ENCODE measurements at regions not wholly inside any gene's neighbourhood (a gene's known extent, or its start where the extent isn't known, plus 50 kb on each side); places are given as distances from the start of the nearest gene placed in this dataset.

DNA sequence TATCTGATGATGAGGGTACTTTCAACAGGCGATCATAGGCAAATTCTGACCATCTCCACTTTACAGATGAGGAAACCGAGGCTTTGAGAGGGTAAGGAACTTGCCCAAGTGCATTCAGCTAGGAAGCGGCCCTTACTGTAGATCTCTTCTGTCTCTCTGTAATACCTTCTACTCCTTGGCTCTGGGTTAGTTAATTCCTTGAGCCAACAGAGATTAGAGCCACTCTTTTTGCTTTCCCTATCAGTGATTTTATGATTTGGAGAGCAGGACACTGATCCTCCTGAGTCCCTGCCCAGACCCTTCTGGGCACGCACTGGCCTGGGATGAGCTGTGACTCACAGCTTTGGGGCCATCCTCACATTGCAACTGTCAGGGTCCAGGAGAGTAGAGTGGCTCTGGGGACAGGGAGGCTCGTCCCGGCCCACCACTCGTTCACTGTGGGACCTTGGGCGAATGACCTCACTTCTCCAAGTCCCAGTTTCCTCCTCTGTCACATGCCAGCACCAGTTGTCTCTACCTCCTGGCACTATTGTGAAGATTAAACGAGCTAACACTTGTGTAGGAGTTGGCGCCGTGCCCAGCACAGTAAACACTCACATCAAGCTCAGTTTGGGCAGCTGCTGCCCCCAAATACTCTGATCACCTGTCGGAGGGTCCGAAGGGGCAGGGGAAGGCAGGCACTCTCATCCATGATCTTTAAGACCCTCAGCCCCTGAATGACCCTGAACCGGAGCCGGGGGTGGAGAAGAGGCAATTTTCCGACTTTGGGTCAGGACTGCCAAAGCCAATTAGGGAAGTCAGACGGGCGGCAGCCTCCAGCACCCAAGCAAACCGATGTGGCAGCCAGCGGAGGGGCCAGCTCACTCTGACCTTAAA is 235.0 kb downstream of the MIAT start:
- DNase-seq: peak; percentile 80
- no peak overlapping the region for H3K4me3 ChIP-seq
- H3K27me3 ChIP-seq: no peaks in the 10 kb centered on the region
- H3K36me3 ChIP-seq: no peaks in the 10 kb centered on the region
- no peaks in the 10 kb centered on the region for H3K9me3 ChIP-seq

- no peak for DNase-seq
- no peaks in the 10 kb centered on the region for H3K36me3 ChIP-seq
- H3K27me3 ChIP-seq: no peaks in the 10 kb centered on the region
- peaks cover under 1% of the 10 kb centered on the region; the same call in 1 of the 2 replicates for H3K9me3 ChIP-seq
- no peak overlapping the region for H3K4me3 ChIP-seq
Measured at GRCh38 chr22:26893173-26894110, 236.1 kb downstream of the MIAT start.

GRCh38 chr22:26894362-26894761 is 237.0 kb downstream of the MIAT start:
- H3K9me3 ChIP-seq: peaks cover 2% of the 10 kb centered on the region; the same call in 1 of the 2 replicates
- H3K4me3 ChIP-seq: no peak overlapping the region
- no peak for DNase-seq

GRCh38 chr22:26894766-26895485 is 237.5 kb downstream of the MIAT start:
- no peaks in the 10 kb centered on the region for H3K36me3 ChIP-seq
- peak; percentile 82 for DNase-seq
- H3K9me3 ChIP-seq: peaks cover 2% of the 10 kb centered on the region; the same call in 1 of the 2 replicates
- H3K27me3 ChIP-seq: no peaks in the 10 kb centered on the region
- H3K4me3 ChIP-seq: no peak overlapping the region

More at GRCh38 chr22:26894362-26894761, 237.0 kb downstream of the MIAT start:
- Histone ChIP-seq H3K27me3 (no peaks in the 10 kb centered on the region), H3K36me3 (no peaks in the 10 kb centered on the region)

DNA sequence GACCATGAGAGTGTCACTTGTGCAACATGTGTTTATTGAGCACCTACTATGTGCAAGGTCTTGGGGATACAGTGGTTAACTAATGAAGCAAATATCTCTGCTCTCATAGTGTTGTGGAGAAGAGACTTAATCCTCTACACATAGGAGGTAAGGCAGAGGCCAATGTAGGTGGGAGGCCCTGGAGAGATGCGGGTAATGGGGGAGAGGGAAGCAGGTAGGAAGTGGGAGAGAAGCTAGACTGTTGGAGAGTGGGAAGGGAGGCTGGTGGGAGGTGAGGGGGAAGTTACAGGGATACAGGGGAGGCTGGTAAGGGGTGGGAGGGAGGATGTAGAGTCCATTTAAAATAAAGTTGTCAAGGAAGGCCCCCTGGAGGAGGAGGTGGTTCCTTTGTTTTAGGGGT is 240.0 kb downstream of the MIAT start:
- no peaks in the 10 kb centered on the region for H3K27me3 ChIP-seq
- no peaks in the 10 kb centered on the region for H3K36me3 ChIP-seq
- DNase-seq: no peak

GRCh38 chr22:26898946-26899605 is 241.7 kb downstream of the MIAT start:
- Histone ChIP-seq H3K36me3 (no peaks in the 10 kb centered on the region), H3K4me3 (no peak overlapping the region)

More for the DNA sequence above, 240.0 kb downstream of the MIAT start:
- Histone ChIP-seq H3K4me3 (no peak overlapping the region), H3K9me3 (peaks cover 2% of the 10 kb centered on the region; the same call in 1 of the 2 replicates)

GRCh38 chr22:26900787-26901186 is 243.4 kb downstream of the MIAT start:
- H3K4me3 ChIP-seq: no peak overlapping the region
- H3K36me3 ChIP-seq: no peaks in the 10 kb centered on the region
- DNase-seq: no peak
- H3K9me3 ChIP-seq: peaks cover 2% of the 10 kb centered on the region; the same call in 1 of the 2 replicates
- no peaks in the 10 kb centered on the region for H3K27me3 ChIP-seq

More at GRCh38 chr22:26898946-26899605, 241.7 kb downstream of the MIAT start:
- DNase-seq: no peak
- Histone ChIP-seq H3K9me3 (peaks cover 2% of the 10 kb centered on the region; the same call in 1 of the 2 replicates), H3K27me3 (no peaks in the 10 kb centered on the region)

GRCh38 chr22:26901198-26901816 is 243.9 kb downstream of the MIAT start:
- no peak for DNase-seq
- H3K9me3 ChIP-seq: peaks cover 2% of the 10 kb centered on the region; the same call in 1 of the 2 replicates
- no peaks in the 10 kb centered on the region for H3K27me3 ChIP-seq
- H3K4me3 ChIP-seq: no peak overlapping the region
- no peaks in the 10 kb centered on the region for H3K36me3 ChIP-seq

DNA sequence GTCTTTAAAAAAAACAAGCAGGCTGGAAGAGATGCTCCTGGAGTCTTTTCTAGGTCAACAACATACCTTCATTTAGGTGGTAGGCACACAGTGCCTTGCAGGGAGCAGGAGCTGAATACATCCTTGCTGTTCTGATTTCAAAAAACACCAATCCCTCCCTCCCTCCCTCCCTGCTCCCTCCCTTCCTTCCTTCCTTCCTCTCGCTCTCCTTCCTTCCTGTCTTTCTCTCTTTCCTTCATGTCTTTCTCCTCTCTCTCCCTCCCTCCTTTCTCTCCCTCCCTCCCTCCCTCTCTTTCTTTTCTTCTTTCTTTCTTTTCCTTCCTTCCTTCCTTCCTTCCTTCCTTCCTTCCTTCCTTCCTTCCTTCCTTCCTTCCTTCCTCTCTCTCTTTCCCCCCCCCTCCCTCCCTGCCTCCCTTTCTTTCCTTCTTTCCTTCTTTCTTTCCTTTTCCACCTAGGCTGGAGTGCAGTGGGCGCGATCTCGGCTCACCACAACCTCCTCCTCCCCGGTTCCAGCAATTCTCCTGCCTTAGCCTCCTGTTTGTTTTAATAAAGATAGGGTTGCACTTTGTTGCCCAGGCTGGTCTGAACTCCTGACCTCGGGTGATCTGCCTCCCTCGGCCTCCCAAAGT is 245.1 kb downstream of the MIAT start:
- no peaks in the 10 kb centered on the region for H3K27me3 ChIP-seq
- H3K4me3 ChIP-seq: no peak overlapping the region
- no peaks in the 10 kb centered on the region for H3K36me3 ChIP-seq
- peaks cover 2% of the 10 kb centered on the region; the same call in 1 of the 2 replicates for H3K9me3 ChIP-seq
- DNase-seq: no peak

GRCh38 chr22:26903030-26903856 is 245.9 kb downstream of the MIAT start:
- H3K9me3 ChIP-seq: peaks cover 2% of the 10 kb centered on the region; the same call in 1 of the 2 replicates
- no peak for DNase-seq
- no peaks in the 10 kb centered on the region for H3K36me3 ChIP-seq
- H3K4me3 ChIP-seq: no peak overlapping the region
- no peaks in the 10 kb centered on the region for H3K27me3 ChIP-seq

DNA sequence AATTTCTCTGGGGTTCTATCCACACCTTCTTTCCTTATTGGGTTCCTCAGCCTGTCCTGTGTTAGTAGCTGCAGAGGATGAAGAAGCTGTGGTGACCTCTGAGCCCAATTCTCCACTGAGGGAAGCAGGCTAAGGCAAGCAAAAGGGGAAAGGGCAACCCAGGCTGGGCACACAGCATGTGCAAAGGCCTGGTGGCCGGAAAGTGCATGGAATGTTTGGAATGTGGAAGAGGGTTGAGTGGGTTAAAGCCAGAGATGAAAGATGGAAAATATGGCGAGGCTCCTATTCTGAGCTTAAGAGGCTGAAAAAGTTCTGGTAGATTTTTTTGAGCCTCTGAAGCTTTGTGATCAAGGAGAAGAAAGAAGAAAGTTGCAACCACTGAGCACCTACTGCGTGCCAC is 247.1 kb downstream of the MIAT start:
- no peaks in the 10 kb centered on the region for H3K9me3 ChIP-seq
- no peak for DNase-seq
- H3K4me3 ChIP-seq: no peak overlapping the region
- H3K36me3 ChIP-seq: no peaks in the 10 kb centered on the region
- H3K27me3 ChIP-seq: no peaks in the 10 kb centered on the region

DNA sequence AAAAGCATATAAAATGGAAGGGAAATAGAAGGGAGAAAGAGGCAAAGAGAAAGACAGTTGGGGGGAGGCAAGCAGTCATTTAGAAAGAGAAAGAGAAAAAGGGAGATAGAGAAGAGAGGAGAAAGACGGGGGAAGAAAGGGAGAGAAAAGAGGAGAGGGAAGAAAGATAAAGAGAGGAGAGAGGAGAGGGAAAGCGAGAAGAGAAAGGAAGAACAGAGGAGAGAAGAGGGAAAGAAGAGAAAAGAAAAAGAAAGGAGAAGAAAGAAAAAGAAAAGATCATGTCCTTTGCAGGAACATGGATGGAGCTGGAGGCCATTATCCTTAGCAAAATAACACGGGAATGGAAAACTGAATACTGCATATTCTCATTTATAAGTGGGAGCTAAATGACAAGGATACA is 247.7 kb downstream of the MIAT start:
- Histone ChIP-seq H3K36me3 (no peaks in the 10 kb centered on the region), H3K4me3 (no peak overlapping the region), H3K27me3 (no peaks in the 10 kb centered on the region), H3K9me3 (no peaks in the 10 kb centered on the region)
- DNase-seq: no peak

DNA sequence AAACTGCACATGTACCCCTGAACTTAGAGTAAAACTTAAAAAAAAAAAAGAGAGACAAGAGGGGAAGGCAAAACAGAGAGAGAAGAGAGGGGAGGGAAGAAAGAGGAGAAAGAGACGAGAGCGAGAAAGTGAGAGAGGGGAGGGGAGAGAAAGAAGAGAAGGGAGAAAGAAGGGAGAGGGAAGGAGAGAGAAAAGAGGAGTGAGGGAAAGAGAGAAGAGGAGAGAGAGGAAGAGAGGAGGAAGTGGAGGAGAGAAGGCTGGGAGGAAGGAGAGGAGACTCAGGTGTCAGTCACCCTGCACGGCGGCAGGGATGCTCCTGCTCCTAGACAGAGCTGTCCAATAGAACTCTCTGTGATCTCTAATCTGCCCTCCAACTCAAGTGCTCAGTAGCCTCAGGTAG is 248.3 kb downstream of the MIAT start:
- H3K9me3 ChIP-seq: no peaks in the 10 kb centered on the region
- no peak overlapping the region for H3K4me3 ChIP-seq
- no peak for DNase-seq
- H3K27me3 ChIP-seq: no peaks in the 10 kb centered on the region
- H3K36me3 ChIP-seq: no peaks in the 10 kb centered on the region

DNA sequence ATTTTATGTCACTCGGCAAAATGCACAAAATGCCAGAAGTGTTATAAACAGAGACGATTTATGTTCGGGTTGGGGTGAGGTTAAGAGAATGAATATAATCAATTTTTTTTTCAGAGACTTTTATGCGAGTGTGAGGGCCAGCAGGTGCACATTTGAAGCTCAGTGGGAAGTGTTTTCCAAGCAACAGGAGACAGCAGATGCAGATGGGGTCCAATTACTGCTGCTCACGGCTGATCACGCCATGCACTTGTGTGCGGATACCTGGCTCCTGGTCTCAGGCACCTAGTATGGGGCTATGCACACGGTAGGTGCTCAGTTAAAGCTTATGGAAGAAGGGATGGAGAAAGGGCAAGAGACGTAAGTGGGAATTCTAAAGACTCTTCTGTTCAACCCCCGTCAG is 249.1 kb downstream of the MIAT start:
- Histone ChIP-seq H3K36me3 (no peaks in the 10 kb centered on the region), H3K4me3 (no peak overlapping the region), H3K27me3 (no peaks in the 10 kb centered on the region), H3K9me3 (no peaks in the 10 kb centered on the region)
- DNase-seq: no peak

Measured in MG63 (cell line).